ENCODE measurements at regions not wholly inside any gene's neighbourhood (a gene's known extent, or its start where the extent isn't known, plus 50 kb on each side); places are given as distances from the start of the nearest gene placed in this dataset.

GRCh38 chr3:86845726-86846125, 145.2 kb downstream of the VGLL3 start:
- TF ChIP-seq, protein P1, sequence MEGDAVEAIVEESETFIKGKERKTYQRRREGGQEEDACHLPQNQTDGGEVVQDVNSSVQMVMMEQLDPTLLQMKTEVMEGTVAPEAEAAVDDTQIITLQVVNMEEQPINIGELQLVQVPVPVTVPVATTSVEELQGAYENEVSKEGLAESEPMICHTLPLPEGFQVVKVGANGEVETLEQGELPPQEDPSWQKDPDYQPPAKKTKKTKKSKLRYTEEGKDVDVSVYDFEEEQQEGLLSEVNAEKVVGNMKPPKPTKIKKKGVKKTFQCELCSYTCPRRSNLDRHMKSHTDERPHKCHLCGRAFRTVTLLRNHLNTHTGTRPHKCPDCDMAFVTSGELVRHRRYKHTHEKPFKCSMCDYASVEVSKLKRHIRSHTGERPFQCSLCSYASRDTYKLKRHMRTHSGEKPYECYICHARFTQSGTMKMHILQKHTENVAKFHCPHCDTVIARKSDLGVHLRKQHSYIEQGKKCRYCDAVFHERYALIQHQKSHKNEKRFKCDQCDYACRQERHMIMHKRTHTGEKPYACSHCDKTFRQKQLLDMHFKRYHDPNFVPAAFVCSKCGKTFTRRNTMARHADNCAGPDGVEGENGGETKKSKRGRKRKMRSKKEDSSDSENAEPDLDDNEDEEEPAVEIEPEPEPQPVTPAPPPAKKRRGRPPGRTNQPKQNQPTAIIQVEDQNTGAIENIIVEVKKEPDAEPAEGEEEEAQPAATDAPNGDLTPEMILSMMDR (IDR thresholded peaks at IDR 0.05; ENCODE audit: insufficient read depth, low read length, poor library complexity, severe bottlenecking), result no peak
- no peak for TF ChIP-seq EZH2phosphoT487 (conservative IDR thresholded peaks at IDR 0.05; ENCODE audit: low read length)
